C1 segment of cervical spinal cord (tissue), 14 donors: ENCODE measurements at regions not wholly inside any gene's neighbourhood (a gene's known extent, or its start where the extent isn't known, plus 50 kb on each side); places are given as distances from the start of the nearest gene placed in this dataset.
"Not testable (repeated sequence)": the region's sequence is repeated elsewhere in the genome, so short reads cannot be mapped to it uniquely, and the experiment has no call there.

ENCODE experiments used
- DNase-seq, 14 donors: peaks; one replicate each; lab custom pipeline; 2025; lab: John Stamatoyannopoulos, UW

- DNase-seq, result no peak
Measured at GRCh38 chr10:23955456-23956225, 253.3 kb upstream of the KIAA1217 start.

- no peak for DNase-seq
Measured at GRCh38 chr10:23965123-23965522, 243.8 kb upstream of the KIAA1217 start.

GRCh38 chr10:23965880-23966279, 243.1 kb upstream of the KIAA1217 start:
- DNase-seq, result no peak

- DNase-seq, result no peak
Measured at GRCh38 chr10:23966504-23967051, 242.4 kb upstream of the KIAA1217 start.

GRCh38 chr10:23968301-23968700, 240.6 kb upstream of the KIAA1217 start:
- no peak for DNase-seq

GRCh38 chr10:23974746-23975272, 234.1 kb upstream of the KIAA1217 start:
- DNase-seq, result no peak

- DNase-seq, result no peak
Measured at GRCh38 chr10:23975431-23975830, 233.5 kb upstream of the KIAA1217 start.

- no peak for DNase-seq
Measured at GRCh38 chr10:23976275-23976674, 232.7 kb upstream of the KIAA1217 start.

- no peak for DNase-seq
Measured at GRCh38 chr10:23978317-23978716, 230.6 kb upstream of the KIAA1217 start.

- no peak for DNase-seq
Measured at GRCh38 chr10:23980094-23980493, 228.8 kb upstream of the KIAA1217 start.

GRCh38 chr10:23981520-23982309, 227.2 kb upstream of the KIAA1217 start:
- no peak for DNase-seq

GRCh38 chr10:23984405-23984804, 224.5 kb upstream of the KIAA1217 start:
- DNase-seq, result not testable (repeated sequence)

GRCh38 chr10:23988006-23988405, 220.9 kb upstream of the KIAA1217 start:
- no peak for DNase-seq

- DNase-seq, result peak in 6 of 14 donors; percentile 2 to 15 (median 10)
Measured at GRCh38 chr10:23994459-23995046, 214.4 kb upstream of the KIAA1217 start.

GRCh38 chr10:23999445-23999844, 209.5 kb upstream of the KIAA1217 start:
- DNase-seq, result no peak

- DNase-seq, result no peak
Measured at GRCh38 chr10:24000271-24000813, 208.6 kb upstream of the KIAA1217 start.

GRCh38 chr10:24006741-24007140, 202.2 kb upstream of the KIAA1217 start:
- DNase-seq, result no peak

- no peak for DNase-seq
Measured at GRCh38 chr10:24007359-24007758, 201.6 kb upstream of the KIAA1217 start.

- DNase-seq, result no peak
Measured at GRCh38 chr10:24008164-24009091, 200.5 kb upstream of the KIAA1217 start.

GRCh38 chr10:24009115-24009514, 199.8 kb upstream of the KIAA1217 start:
- DNase-seq, result no peak

- DNase-seq, result no peak
Measured at GRCh38 chr10:24009736-24010135, 199.2 kb upstream of the KIAA1217 start.
